Gastrocnemius medialis (tissue), 4 donors: ENCODE measurements at regions not wholly inside any gene's neighbourhood (a gene's known extent, or its start where the extent isn't known, plus 50 kb on each side); places are given as distances from the start of the nearest gene placed in this dataset.

Experiments used
- ATAC-seq, 2 donors: fragments of 150-250 bp; one replicate each; pipeline ENCODE4 v1.9.1; 2016
- DNase-seq, 2 donors: peaks; one replicate each; pipeline ENCODE4 v3.0.0-alpha.2; 2019
- H3K27ac ChIP-seq, 4 donors: fragments of 200-600 bp; sonication (generic); 1 replicate in 1 of 4; 2 replicates in 3 of 4; pipeline ENCODE4 v1.5.1; 2016 to 2018; ENCODE audit warnings: mild to moderate bottlenecking in 2 of 4, moderate library complexity in 1 of 4
- H3K27me3 ChIP-seq, 3 donors: fragments of 200-600 bp; sonication (generic) in 2 of 3; 1 replicate in 1 of 3; 2 replicates in 2 of 3; pipeline versions ENCODE4 v1.5.1 to v1.6.0; 2016 to 2019; ENCODE audit warnings: mild to moderate bottlenecking in 1 of 3, moderate library complexity in 1 of 3
- H3K36me3 ChIP-seq, 2 donors: fragments of 200-600 bp; sonication (generic) in 1 of 2; one replicate each; pipeline ENCODE4 v1.5.1; 2017 to 2018
- H3K4me1 ChIP-seq, 2 donors: fragments of 200-600 bp; sonication (generic) in 1 of 2; one replicate each; pipeline ENCODE4 v1.5.1; 2016 to 2017; ENCODE audit warnings: mild to moderate bottlenecking in 2 of 2
- H3K4me3 ChIP-seq, 4 donors: fragments of 200-600 bp; sonication (generic) in 3 of 4; 1 replicate in 1 of 4; 2 replicates in 3 of 4; pipeline ENCODE4 v1.5.1; 2016 to 2019; ENCODE audit warnings: mild to moderate bottlenecking in 2 of 4
- H3K9me3 ChIP-seq, 3 donors: fragments of 200-600 bp; sonication (generic) in 2 of 3; 1 replicate in 1 of 3; 2 replicates in 2 of 3; pipeline ENCODE4 v1.5.1; 2016 to 2019
- POLR2A ChIP-seq, 2 donors: fragments of 450-650 bp; IDR thresholded peaks; one replicate each; pipeline ENCODE4 v1.6.1; 2017; ENCODE audit warnings: antibody characterized with exemption in 2 of 2, mild to moderate bottlenecking in 2 of 2, moderate library complexity in 2 of 2
- in situ Hi-C, 4 donors: fragments of 200-750 bp; cut with MboI; loops; one replicate each; pipeline versions ENCODE4 v1.15.0 to v1.8.0; 2017; ENCODE audit warnings: low sequenced_read_pairs in 4 of 4
- intact Hi-C: fragments of 100-400 bp; cut with DNase I; formaldehyde crosslinking; loops from one replicate; pipeline ENCODE4 v1.15.1; 2023; ENCODE audit warnings: low total_unique reads
- TF ChIP-seq, protein P1 (sequence below), 5 experiments: fragments of 450-650 bp in 3 of 5; fragments of 200-600 bp in 2 of 5; sonication (generic) in 2 of 5; IDR thresholded peaks in 4 of 5; conservative IDR thresholded peaks in 1 of 5; 1 replicate in 4 of 5; 2 replicates in 1 of 5; pipeline ENCODE4 v1.5.1; 2016 to 2019; ENCODE audit warnings: antibody characterized with exemption in 5 of 5, mild to moderate bottlenecking in 3 of 5, moderate library complexity in 3 of 5

DNA sequence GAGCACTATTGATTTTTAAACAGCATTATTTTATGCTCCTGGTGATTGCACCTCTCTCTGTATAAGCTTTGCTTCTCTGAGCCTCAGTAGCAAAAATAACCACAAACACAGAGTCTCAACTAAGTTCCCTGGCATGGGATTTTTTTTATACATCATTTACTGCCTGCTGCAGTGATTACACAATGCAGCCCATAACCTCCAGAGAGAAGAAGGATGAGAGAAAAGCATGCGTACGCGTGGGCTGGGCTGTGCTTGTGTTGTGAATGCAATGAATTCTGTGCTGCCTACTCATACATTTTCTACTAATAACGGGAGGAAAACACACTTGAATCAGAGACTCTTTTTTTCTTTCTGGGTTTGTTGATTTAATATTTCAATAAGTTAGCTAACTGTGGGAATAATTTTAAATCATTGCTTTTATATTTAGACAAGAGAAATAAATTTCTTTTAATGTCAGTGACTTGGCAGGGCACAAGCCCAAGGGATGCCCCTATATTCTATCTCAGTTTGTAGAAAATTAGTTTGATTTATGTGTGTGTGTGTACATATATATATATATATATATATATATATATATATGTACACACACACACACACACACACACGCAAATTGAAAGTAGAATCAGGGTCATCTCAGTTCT is 351.5 kb downstream of the MED10 start:
- in situ Hi-C loops = no loop called here
- Histone ChIP-seq H3K9me3 (no peaks in the 10 kb centered on the region), H3K36me3 (no peaks in the 10 kb centered on the region), H3K27ac (no peak overlapping the region), H3K27me3 (no peaks in the 10 kb centered on the region), H3K4me3 (no peak overlapping the region), H3K4me1 (no peaks in the 10 kb centered on the region)
- ATAC-seq = no peak
- no peak for TF ChIP-seq POLR2A (IDR thresholded peaks at IDR 0.05)
- TF ChIP-seq, protein P1, sequence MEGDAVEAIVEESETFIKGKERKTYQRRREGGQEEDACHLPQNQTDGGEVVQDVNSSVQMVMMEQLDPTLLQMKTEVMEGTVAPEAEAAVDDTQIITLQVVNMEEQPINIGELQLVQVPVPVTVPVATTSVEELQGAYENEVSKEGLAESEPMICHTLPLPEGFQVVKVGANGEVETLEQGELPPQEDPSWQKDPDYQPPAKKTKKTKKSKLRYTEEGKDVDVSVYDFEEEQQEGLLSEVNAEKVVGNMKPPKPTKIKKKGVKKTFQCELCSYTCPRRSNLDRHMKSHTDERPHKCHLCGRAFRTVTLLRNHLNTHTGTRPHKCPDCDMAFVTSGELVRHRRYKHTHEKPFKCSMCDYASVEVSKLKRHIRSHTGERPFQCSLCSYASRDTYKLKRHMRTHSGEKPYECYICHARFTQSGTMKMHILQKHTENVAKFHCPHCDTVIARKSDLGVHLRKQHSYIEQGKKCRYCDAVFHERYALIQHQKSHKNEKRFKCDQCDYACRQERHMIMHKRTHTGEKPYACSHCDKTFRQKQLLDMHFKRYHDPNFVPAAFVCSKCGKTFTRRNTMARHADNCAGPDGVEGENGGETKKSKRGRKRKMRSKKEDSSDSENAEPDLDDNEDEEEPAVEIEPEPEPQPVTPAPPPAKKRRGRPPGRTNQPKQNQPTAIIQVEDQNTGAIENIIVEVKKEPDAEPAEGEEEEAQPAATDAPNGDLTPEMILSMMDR (IDR thresholded peaks at IDR 0.05 in 4 of 5, conservative IDR thresholded peaks at IDR 0.05 in 1 of 5) = no peak
- intact Hi-C loops = no loop called here
- DNase-seq = no peak

DNA sequence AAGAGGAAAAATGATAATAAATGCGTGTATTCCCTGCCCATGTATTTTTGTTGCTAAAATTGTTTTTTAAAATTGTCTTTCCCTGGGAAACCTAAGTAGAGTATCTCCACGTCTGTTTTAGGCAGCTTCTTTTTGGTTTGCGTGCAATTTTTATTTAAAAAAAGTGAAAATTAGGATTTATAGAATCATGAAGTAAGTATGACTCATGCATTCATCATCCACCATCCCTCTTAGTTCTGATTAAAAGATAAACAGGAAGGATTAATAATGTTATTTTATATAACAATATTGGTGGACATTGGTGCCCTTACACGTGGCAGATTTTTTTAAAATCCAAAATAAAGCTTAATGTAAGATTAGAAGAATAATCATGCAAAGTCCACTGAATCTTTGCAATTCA is 358.7 kb downstream of the MED10 start:
- ATAC-seq (no peak), DNase-seq (no peak)
- Histone ChIP-seq H3K27me3 (no peaks in the 10 kb centered on the region), H3K36me3 (no peaks in the 10 kb centered on the region), H3K4me3 (no peak overlapping the region), H3K27ac (no peak overlapping the region), H3K9me3 (no peaks in the 10 kb centered on the region), H3K4me1 (no peaks in the 10 kb centered on the region)
- intact Hi-C loops = no loop called here
- TF ChIP-seq POLR2A (IDR thresholded peaks at IDR 0.05) = no peak
- TF ChIP-seq, protein P1 (IDR thresholded peaks at IDR 0.05 in 4 of 5, conservative IDR thresholded peaks at IDR 0.05 in 1 of 5) = no peak
- in situ Hi-C loops = no loop called here

DNA sequence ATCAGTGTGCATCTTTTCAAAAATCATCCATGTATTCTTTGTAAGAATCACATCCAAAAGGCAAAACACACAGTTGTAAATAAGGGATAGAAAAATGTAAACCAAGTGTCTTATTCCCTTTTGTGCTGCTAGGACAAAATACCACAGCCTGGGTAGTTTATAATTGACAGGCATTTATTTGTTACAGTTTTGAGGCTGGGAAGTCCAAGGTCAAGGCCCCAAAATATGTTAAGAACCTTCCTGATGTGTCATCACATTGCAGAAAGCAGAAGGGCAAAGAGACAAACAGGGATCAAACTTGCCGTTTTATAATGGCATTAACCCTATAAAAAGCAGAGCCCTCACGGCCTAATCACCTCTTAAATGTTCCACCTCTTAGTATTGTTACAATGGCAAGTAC is 364.8 kb downstream of the MED10 start:
- H3K9me3 ChIP-seq = no peaks in the 10 kb centered on the region
- H3K27ac ChIP-seq = no peak overlapping the region
- in situ Hi-C loops = no loop called here
- no peak for TF ChIP-seq POLR2A (IDR thresholded peaks at IDR 0.05)
- TF ChIP-seq, protein P1 (IDR thresholded peaks at IDR 0.05 in 4 of 5, conservative IDR thresholded peaks at IDR 0.05 in 1 of 5) = no peak
- no peaks in the 10 kb centered on the region for H3K4me1 ChIP-seq
- no peaks in the 10 kb centered on the region for H3K27me3 ChIP-seq
- H3K36me3 ChIP-seq = no peaks in the 10 kb centered on the region
- intact Hi-C loops = no loop called here
- no peak for ATAC-seq
- DNase-seq = no peak
- no peak overlapping the region for H3K4me3 ChIP-seq

DNA sequence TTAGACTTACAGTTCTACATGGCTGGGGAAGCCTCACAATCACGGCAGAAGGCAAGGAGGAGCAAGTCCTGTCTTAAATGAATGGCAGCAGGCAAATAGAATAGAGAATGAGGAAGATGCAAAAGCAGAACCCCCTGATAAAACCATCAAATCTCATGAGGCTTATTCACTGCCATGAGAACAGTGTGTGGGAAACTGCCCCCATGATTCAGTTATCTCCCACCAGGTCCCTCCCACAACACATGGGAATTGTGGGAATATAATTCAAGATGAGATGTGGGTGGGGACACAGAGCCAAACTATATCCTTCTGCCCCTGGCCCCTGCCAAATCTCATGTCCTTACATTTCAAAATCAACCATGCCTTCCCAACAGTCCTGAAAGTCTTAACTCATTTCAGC is 367.1 kb downstream of the MED10 start:
- no peak for TF ChIP-seq POLR2A (IDR thresholded peaks at IDR 0.05)
- TF ChIP-seq, protein P1 (IDR thresholded peaks at IDR 0.05 in 4 of 5, conservative IDR thresholded peaks at IDR 0.05 in 1 of 5) = no peak
- no peak for DNase-seq
- Histone ChIP-seq H3K27ac (no peak overlapping the region), H3K9me3 (no peaks in the 10 kb centered on the region), H3K27me3 (no peaks in the 10 kb centered on the region), H3K4me1 (no peaks in the 10 kb centered on the region), H3K4me3 (no peak overlapping the region), H3K36me3 (no peaks in the 10 kb centered on the region)
- in situ Hi-C loops (no loop called here), intact Hi-C loops (no loop called here)
- ATAC-seq = no peak

DNA sequence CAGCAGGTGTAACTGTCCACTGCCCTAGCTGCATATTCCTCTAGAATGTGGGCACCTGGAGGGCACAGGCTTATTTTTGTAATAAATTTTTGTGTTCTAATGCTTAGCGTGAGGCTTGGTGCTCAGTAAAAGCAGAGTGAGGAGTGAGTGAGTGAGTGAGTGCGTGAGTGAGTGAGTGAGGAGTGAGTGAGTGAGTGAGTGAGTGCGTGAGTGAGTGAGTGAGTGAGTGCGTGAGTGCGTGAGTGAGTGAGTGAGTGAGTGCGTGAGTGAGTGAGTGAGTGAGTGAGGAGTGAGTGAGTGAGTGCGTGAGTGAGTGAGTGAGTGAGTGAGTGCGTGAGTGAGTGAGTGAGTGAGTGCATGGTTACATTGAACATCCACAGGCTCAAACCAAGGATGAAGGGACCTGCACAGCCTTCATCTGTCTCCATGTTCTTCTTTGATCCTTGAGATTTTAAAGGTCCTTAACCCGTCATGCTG is 371.5 kb downstream of the MED10 start:
- in situ Hi-C loops = no loop called here
- no peak overlapping the region for H3K27ac ChIP-seq
- H3K4me1 ChIP-seq = no peaks in the 10 kb centered on the region
- H3K9me3 ChIP-seq = no peaks in the 10 kb centered on the region
- no peak for ATAC-seq
- DNase-seq = no peak
- H3K27me3 ChIP-seq = no peaks in the 10 kb centered on the region
- intact Hi-C loops = no loop called here
- no peaks in the 10 kb centered on the region for H3K36me3 ChIP-seq
- no peak overlapping the region for H3K4me3 ChIP-seq
- TF ChIP-seq, protein P1 (IDR thresholded peaks at IDR 0.05 in 4 of 5, conservative IDR thresholded peaks at IDR 0.05 in 1 of 5) = no peak
- no peak for TF ChIP-seq POLR2A (IDR thresholded peaks at IDR 0.05)
